ENCODE measurements at regions not wholly inside any gene's neighbourhood (a gene's known extent, or its start where the extent isn't known, plus 50 kb on each side); places are given as distances from the start of the nearest gene placed in this dataset.
A peak's percentile ranks its signal among the peaks of the same experiment; 100 is the strongest.

- TF ChIP-seq ZNF816 (CRISPR knock-in tag; IDR thresholded peaks at IDR 0.05; ENCODE audit: borderline replicate concordance) (no peak), ZNF253 (CRISPR knock-in tag; IDR thresholded peaks at IDR 0.05; ENCODE audit: borderline replicate concordance) (no peak), DBP (CRISPR knock-in tag; IDR thresholded peaks at IDR 0.05; ENCODE audit: not compliant biosample characterization) (no peak), ZFP36 (IDR thresholded peaks at IDR 0.05; ENCODE audit: borderline replicate concordance, low read depth, low read length, partially characterized antibody) (no peak), ZKSCAN5 (CRISPR knock-in tag; IDR thresholded peaks at IDR 0.05) (no peak), ZC3H13 (CRISPR knock-in tag; IDR thresholded peaks at IDR 0.05) (no peak), ZNF589 (CRISPR knock-in tag; conservative IDR thresholded peaks at IDR 0.05) (0 out of 2 replicates have a peak, but pooled peaks have one; percentile 24), ZZZ3 (CRISPR knock-in tag; IDR thresholded peaks at IDR 0.05; ENCODE audit: borderline replicate concordance) (no peak), TEAD3 (CRISPR knock-in tag; optimal IDR thresholded peaks at IDR 0.05; ENCODE audit: borderline replicate concordance) (peak; percentile 85), ZNF34 (CRISPR knock-in tag; IDR thresholded peaks at IDR 0.05; ENCODE audit: borderline replicate concordance) (no peak; the same call in 1 of the 2 replicates), FLYWCH1 (CRISPR knock-in tag; IDR thresholded peaks at IDR 0.05) (no peak), CREB3 (CRISPR knock-in tag; IDR thresholded peaks at IDR 0.05) (no peak), DMAP1 (CRISPR knock-in tag; IDR thresholded peaks at IDR 0.05) (no peak), DZIP1 (CRISPR knock-in tag; IDR thresholded peaks at IDR 0.05) (no peak), ZNF691 (CRISPR knock-in tag; IDR thresholded peaks at IDR 0.05; ENCODE audit: borderline replicate concordance, low read depth) (no peak), UBTF (CRISPR knock-in tag; IDR thresholded peaks at IDR 0.05) (no peak), ZBTB26 (CRISPR knock-in tag; IDR thresholded peaks at IDR 0.05; ENCODE audit: borderline replicate concordance) (peak; percentile 90), KLF9 (CRISPR knock-in tag; IDR thresholded peaks at IDR 0.05; ENCODE audit: low read depth) (no peak), ZBTB20 (CRISPR knock-in tag; IDR thresholded peaks at IDR 0.05; ENCODE audit: borderline replicate concordance, low read depth) (0 out of 2 replicates have a peak, but pooled peaks have one; percentile 33), SRSF1 (optimal IDR thresholded peaks at IDR 0.05; ENCODE audit: low read depth, low read length) (no peak)
Observed at GRCh38 chr6:132021552-132022375, 70.6 kb upstream of the CCN2 start (continued).

Measured in HepG2 (cell line).